Motor neuron (in vitro differentiated cells): ENCODE measurements at regions not wholly inside any gene's neighbourhood (a gene's known extent, or its start where the extent isn't known, plus 50 kb on each side); places are given as distances from the start of the nearest gene placed in this dataset.
A peak's percentile ranks its signal among the peaks of the same experiment; 100 is the strongest.

Experiments
- ATAC-seq, 8 experiments: fragments of 200-7000 bp; cut with Tn5 transposase; replicated peaks in 6 of 8; 2 replicates each; pipeline ENCODE4 v1.8.0; 2021; ENCODE audit warnings: mild to moderate bottlenecking in 8 of 8, moderate library complexity in 8 of 8
- H3K27ac ChIP-seq, 2 donors: fragments of 250-450 bp; sonication (Bioruptor Pico); 2 replicates each; pipeline ENCODE4 v1.9.0; 2021; ENCODE audit warnings: antibody characterized with exemption in 2 of 2, mild to moderate bottlenecking in 2 of 2, moderate library complexity in 1 of 2
- H3K4me1 ChIP-seq, 2 donors: fragments of 250-450 bp; sonication (Bioruptor Pico); replicated peaks in 1 of 2; 2 replicates each; pipeline ENCODE4 v1.6.1; 2021; ENCODE audit warnings: antibody characterized with exemption in 2 of 2, mild to moderate bottlenecking in 2 of 2, moderate library complexity in 1 of 2
- H3K4me3 ChIP-seq, 5 donors: fragments of 250-450 bp; sonication (Bioruptor Pico); 2 replicates each; pipeline ENCODE4 v1.9.0; 2021; ENCODE audit warnings: antibody characterized with exemption in 5 of 5, mild to moderate bottlenecking in 5 of 5, moderate library complexity in 4 of 5
- WGBS, 10 experiments: fragments of 450-650 bp; shearing (Covaris generic); methylation state at CpG; one replicate each; pipeline ENCODE4 v1.0.0; 2022; 5-methylcytosine and 5-hydroxymethylcytosine counted together
- in situ Hi-C, 9 experiments: fragments of 400-800 bp; cut with MboI; loops; one replicate each; pipeline ENCODE4 v1.15.0; 2021; ENCODE audit warnings: low sequenced_read_pairs in 9 of 9, low pct_unique_long_range_greater_than_20kb in 2 of 9; ENCODE audit not compliant: unreplicated experiment in 9 of 9

DNA sequence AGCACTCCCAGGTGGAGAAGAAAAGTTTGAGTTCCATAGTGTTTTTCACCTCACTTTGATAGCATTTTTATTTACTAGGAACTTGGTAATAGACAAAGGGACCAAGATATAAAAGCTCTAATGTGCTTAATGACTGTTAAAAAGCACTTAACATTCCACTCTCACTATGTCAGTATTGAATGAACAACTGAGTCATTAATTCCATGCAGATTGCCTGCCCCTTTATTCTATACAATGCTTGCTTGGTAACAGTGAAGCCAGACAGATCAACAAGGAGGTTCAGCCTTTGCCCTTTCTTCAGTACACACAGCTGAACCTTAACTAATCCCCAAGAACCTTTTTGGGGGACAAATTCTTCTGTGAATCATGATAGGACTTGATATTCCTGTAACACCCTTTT is 425.5 kb downstream of the NUF2 start:
- no peak overlapping the region for H3K27ac ChIP-seq
- peaks cover 8 to 9% of the 10 kb centered on the region in 2 donors for H3K4me1 ChIP-seq
- ATAC-seq: peak in 5 of 8 experiments; percentile 94 to 99 (median 97)
- in situ Hi-C loops: no loop called here
- H3K4me3 ChIP-seq: no peak overlapping the region

DNA sequence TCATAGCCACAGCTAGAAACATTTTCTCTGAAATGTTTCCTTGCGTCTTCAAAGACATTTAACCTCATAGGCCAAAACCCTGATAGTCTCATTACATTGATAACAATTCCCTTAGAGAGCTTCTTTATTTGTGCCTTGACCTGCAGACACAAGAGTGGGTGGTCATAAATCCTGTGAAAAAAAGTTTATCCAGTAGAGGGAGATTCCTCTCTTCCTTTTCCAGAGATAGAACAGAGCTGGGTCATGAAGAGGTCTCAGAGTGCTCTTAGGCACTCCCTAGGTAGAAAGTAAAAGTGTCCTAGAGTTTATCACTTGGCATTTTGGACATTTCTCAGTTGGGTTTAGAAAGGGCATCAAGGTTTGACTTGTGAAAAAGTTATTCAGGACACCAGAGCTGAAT is 426.1 kb downstream of the NUF2 start:
- Histone ChIP-seq H3K4me3 (no peak overlapping the region), H3K4me1 (peaks cover 8 to 9% of the 10 kb centered on the region in 2 donors), H3K27ac (no peak overlapping the region)
- WGBS, 10 experiments: 0 to 100% (median 63%) methylated on average over 1 of the region's 1 CpG; no CpG with 5 or more reads in 2 of the 10 experiments
- in situ Hi-C loops: no loop called here
- ATAC-seq: peak in 3 of 8 experiments; percentile 22 to 34 (median 29)

GRCh38 chr1:163758977-163759670 is 437.4 kb downstream of the NUF2 start:
- no peak for ATAC-seq
- Histone ChIP-seq H3K4me1 (no peaks in the 10 kb centered on the region), H3K4me3 (no peak overlapping the region), H3K27ac (no peak overlapping the region)
- in situ Hi-C loops: no loop called here
- WGBS, 10 experiments: 67 to 100% (median 90%) methylated on average over 1 to 2 of the region's 3 CpGs; no CpG with 5 or more reads in 1 of the 10 experiments

DNA sequence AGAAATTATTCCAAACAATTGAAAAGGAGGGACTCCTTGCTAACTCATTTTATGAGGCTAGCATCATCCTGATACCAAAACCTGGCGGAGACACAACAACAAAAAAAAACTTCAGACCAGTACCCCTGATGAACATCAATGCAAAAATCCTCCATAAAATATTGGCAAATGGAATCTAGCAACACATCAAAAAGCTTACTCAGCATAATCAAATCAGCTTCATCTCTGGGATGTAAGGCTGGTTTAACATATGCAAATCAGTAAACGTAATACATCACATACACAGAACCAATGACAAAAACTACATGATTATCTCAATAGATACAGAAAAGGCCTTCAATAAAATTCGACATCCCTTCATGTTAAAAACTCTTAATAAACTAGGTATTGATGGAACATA is 440.1 kb downstream of the NUF2 start:
- in situ Hi-C loops: no loop called here
- Histone ChIP-seq H3K4me3 (no peak overlapping the region), H3K4me1 (peaks cover 5% of the 10 kb centered on the region in 2 donors), H3K27ac (no peak overlapping the region)
- 0 to 90% (median 48%) methylated on average over 1 to 3 of the region's 3 CpGs for WGBS, 10 experiments
- no peak for ATAC-seq

- H3K4me1 ChIP-seq: peaks cover 23 to 26% of the 10 kb centered on the region in 2 donors
- peak in 5 of 8 experiments; percentile 39 to 95 (median 72) for ATAC-seq
- 17 to 97% (median 56%) methylated on average over 3 to 7 of the region's 7 CpGs; no CpG with 5 or more reads in 3 of the 10 experiments for WGBS, 10 experiments
- no peak overlapping the region for H3K4me3 ChIP-seq
- no peak overlapping the region for H3K27ac ChIP-seq
- in situ Hi-C loops: no loop called here
Observed at GRCh38 chr1:163766257-163766918, 444.6 kb downstream of the NUF2 start.

GRCh38 chr1:163768576-163768975 is 446.8 kb downstream of the NUF2 start:
- no peak for ATAC-seq
- in situ Hi-C loops: no loop called here
- peaks cover 25 to 32% of the 10 kb centered on the region in 2 donors for H3K4me1 ChIP-seq
- H3K27ac ChIP-seq: no peak overlapping the region
- H3K4me3 ChIP-seq: no peak overlapping the region
- 0 to 100% (median 87%) methylated on average over 1 to 5 of the region's 5 CpGs for WGBS, 10 experiments

GRCh38 chr1:163770265-163770664 is 448.5 kb downstream of the NUF2 start:
- in situ Hi-C loops: no loop called here
- no peak overlapping the region for H3K27ac ChIP-seq
- WGBS, 10 experiments: 30 to 84% (median 60%) methylated on average over 1 to 4 of the region's 4 CpGs; no CpG with 5 or more reads in 1 of the 10 experiments
- peak in 6 of 8 experiments; percentile 6 to 66 (median 29) for ATAC-seq
- H3K4me1 ChIP-seq: peaks cover 32 to 48% of the 10 kb centered on the region in 2 donors
- H3K4me3 ChIP-seq: no peak overlapping the region

GRCh38 chr1:163771637-163772036 is 449.9 kb downstream of the NUF2 start:
- Histone ChIP-seq H3K4me3 (no peak overlapping the region), H3K4me1 (peaks cover 32 to 56% of the 10 kb centered on the region in 2 donors), H3K27ac (no peak overlapping the region)
- ATAC-seq: peak in 3 of 8 experiments; percentile 13 to 37 (median 17)
- WGBS, 10 experiments: 7 to 75% (median 49%) methylated on average over 2 of the region's 2 CpGs; no CpG with 5 or more reads in 2 of the 10 experiments
- in situ Hi-C loops: no loop called here

DNA sequence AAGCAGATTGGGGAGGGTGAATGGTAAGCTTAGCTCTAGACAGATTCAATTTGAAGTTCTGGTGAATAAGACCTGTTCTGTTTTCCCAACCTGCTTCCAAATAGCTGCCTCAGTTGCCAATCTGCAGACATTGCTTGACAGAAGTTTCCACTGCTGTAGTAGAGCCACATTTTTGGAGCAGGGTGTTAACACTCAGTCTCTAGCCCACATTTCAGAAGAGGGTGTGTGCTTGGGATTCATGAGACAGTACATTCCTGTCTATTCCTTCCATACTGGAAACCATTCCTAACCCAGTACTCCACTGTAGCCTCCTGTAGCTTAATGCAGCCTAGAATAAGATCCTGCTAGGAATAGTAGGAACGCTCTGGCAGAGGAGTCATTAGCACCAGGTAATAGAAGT is 450.5 kb downstream of the NUF2 start:
- in situ Hi-C loops: no loop called here
- Histone ChIP-seq H3K4me3 (no peak overlapping the region), H3K4me1 (peaks cover 32 to 56% of the 10 kb centered on the region in 2 donors), H3K27ac (no peak overlapping the region)
- ATAC-seq: peak in 2 of 8 experiments; percentile 80 to 87
- 40 to 100% (median 100%) methylated on average over 1 of the region's 1 CpG; no CpG with 5 or more reads in 5 of the 10 experiments for WGBS, 10 experiments

DNA sequence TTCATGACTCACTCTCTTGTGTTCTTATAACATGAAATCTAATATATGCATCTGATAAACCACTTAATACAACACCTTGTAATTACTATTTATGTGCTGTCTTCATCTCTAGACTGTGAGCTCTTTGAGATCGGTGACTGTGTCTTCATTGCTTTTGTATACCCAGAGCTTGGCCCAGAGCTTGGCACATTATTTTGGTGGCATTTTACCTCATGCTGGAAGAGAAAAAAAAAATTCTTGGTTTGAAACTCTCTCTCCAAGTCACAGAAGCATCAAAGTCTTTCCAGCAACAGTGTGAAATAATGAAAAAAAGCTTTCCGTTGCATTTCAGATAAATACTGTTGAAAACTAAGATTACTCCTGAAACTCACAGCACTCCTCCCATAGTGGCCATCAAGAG is 451.6 kb downstream of the NUF2 start:
- 43 to 100% (median 98%) methylated on average over 1 to 2 of the region's 2 CpGs for WGBS, 10 experiments
- in situ Hi-C loops: no loop called here
- Histone ChIP-seq H3K4me1 (peaks cover 32 to 56% of the 10 kb centered on the region in 2 donors), H3K27ac (no peak overlapping the region), H3K4me3 (no peak overlapping the region)
- ATAC-seq: peak in 1 of 8 experiments; percentile 30

DNA sequence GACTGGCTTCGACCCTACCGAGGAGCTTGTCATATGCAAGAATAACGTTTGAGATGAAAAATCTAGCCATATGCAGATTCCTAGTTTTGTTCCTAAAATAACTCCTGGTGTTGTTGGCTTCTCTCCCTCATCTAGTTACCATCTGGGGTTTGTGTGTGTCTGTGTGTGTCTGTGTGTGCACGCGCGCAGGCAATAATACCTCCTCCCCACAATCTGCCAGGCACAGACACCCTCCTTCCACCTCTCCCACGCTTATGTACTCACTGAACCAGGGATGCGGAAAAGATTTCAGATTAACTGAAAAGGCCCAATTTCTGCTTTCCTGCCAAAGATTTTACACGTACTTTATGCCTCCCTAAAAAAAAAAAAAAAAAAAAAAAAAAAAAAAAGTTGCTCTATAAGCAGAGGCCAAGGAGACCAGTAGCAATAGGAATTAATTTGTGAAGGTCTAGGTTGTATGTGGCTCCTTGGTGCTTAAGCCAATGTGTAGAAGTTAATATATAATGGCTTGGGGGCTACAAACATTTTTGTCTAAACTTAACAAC is 452.7 kb downstream of the NUF2 start:
- Histone ChIP-seq H3K4me1 (peaks cover 32 to 54% of the 10 kb centered on the region in 2 donors), H3K4me3 (no peak overlapping the region), H3K27ac (no peak overlapping the region)
- WGBS, 10 experiments: 50 to 88% (median 83%) methylated on average over 2 to 9 of the region's 9 CpGs; no CpG with 5 or more reads in 1 of the 10 experiments
- in situ Hi-C loops: no loop called here
- no peak for ATAC-seq

GRCh38 chr1:163774978-163775620 is 453.3 kb downstream of the NUF2 start:
- WGBS, 10 experiments: 22 to 89% (median 41%) methylated on average over 1 to 8 of the region's 8 CpGs; no CpG with 5 or more reads in 1 of the 10 experiments
- peak overlapping the region in 1 of 2 donors; percentile 29 for H3K27ac ChIP-seq
- H3K4me3 ChIP-seq: no peak overlapping the region
- ATAC-seq: peak in 5 of 8 experiments; percentile 12 to 70 (median 45)
- H3K4me1 ChIP-seq: peaks cover 26 to 48% of the 10 kb centered on the region in 2 donors
- in situ Hi-C loops: no loop called here

GRCh38 chr1:163777205-163777604 is 455.5 kb downstream of the NUF2 start:
- no peak for ATAC-seq
- in situ Hi-C loops: no loop called here
- peaks cover 12 to 28% of the 10 kb centered on the region in 2 donors for H3K4me1 ChIP-seq

More at GRCh38 chr1:163777205-163777604, 455.5 kb downstream of the NUF2 start:
- Histone ChIP-seq H3K27ac (no peak overlapping the region), H3K4me3 (no peak overlapping the region)
